ENCODE measurements at regions not wholly inside any gene's neighbourhood (a gene's known extent, or its start where the extent isn't known, plus 50 kb on each side); places are given as distances from the start of the nearest gene placed in this dataset.

DNA sequence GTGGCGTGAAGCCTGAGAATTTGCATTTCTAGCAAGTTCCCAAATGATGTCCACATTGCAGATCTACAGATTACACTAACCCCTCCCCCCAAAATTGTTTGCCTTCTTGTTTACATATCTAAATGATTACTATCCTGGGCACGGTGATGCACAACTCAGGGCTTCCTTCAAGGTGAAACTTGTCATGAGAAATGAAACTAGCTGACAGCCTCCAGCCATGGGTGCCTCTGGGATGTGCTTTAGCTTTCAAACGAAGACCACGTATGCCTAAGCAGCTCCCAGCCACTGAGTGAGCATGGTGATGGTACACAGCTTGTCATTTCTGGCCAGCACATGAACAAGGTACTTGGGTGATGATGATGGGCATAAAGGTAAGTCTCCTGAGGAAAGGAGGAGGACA, 464.8 kb upstream of the DDX18 start:
- no peaks in the 10 kb centered on the region for H3K9me3 ChIP-seq (ENCODE audit: insufficient read depth, low read length)
- no peaks in the 10 kb centered on the region for H4K20me1 ChIP-seq (ENCODE audit: low read depth, low read length)
- no peak overlapping the region for H3K4me2 ChIP-seq (ENCODE audit: low read depth, low read length, poor library complexity, severe bottlenecking)
- TF ChIP-seq CTCF (IDR thresholded peaks at IDR 0.05; ENCODE audit: insufficient read depth, low read length, poor library complexity, severe bottlenecking) (no peak), EZH2phosphoT487 (conservative IDR thresholded peaks at IDR 0.05; ENCODE audit: low read length) (no peak)
- no peaks in the 10 kb centered on the region for H3K27me3 ChIP-seq (ENCODE audit: low read length)
- H3K79me2 ChIP-seq (ENCODE audit: insufficient read depth, low read length) = no peaks in the 10 kb centered on the region
- no peaks in the 10 kb centered on the region for H3F3A ChIP-seq (ENCODE audit: insufficient read depth)
- no peaks in the 10 kb centered on the region for H3K9me2 ChIP-seq (replicated peaks; ENCODE audit: insufficient read depth, low read length)
- no peak overlapping the region for H3K27ac ChIP-seq (ENCODE audit: low read depth, low read length)
- no peak overlapping the region for H3K9ac ChIP-seq (ENCODE audit: low read length)
- H3K4me3 ChIP-seq (ENCODE audit: insufficient read depth, low read length, poor library complexity, severe bottlenecking) = no peak overlapping the region
- no peaks in the 10 kb centered on the region for H3K36me3 ChIP-seq (ENCODE audit: low read length)
- no peak overlapping the region for H2AFZ ChIP-seq (ENCODE audit: low read depth, low read length, severe bottlenecking)

DNA sequence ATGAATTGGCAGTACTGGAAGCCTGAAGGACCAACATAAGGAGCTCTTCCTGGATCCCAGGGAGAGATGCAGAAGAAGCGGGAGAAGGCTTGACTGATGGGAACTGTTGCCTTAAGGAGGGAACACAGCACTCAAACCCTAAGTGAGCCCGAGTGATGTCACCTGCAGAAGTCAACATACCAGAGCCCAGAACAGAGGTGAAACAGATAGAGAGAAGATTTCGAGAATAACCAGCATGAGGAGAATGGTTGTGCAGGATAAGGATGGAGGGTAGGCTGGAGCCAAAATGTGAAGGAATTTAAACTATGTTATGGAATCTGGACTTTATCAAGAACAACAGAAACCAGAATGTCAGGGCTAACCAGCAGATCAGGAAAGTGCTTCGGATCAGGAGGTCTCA, 463.1 kb upstream of the DDX18 start:
- Histone ChIP-seq H3K36me3 (ENCODE audit: low read length) (no peaks in the 10 kb centered on the region), H3F3A (ENCODE audit: insufficient read depth) (no peaks in the 10 kb centered on the region), H3K4me2 (ENCODE audit: low read depth, low read length, poor library complexity, severe bottlenecking) (no peak overlapping the region), H3K9me3 (ENCODE audit: insufficient read depth, low read length) (no peaks in the 10 kb centered on the region), H4K20me1 (ENCODE audit: low read depth, low read length) (no peaks in the 10 kb centered on the region), H3K27ac (ENCODE audit: low read depth, low read length) (no peak overlapping the region), H3K4me3 (ENCODE audit: insufficient read depth, low read length, poor library complexity, severe bottlenecking) (no peak overlapping the region), H3K27me3 (ENCODE audit: low read length) (no peaks in the 10 kb centered on the region), H3K9ac (ENCODE audit: low read length) (no peak overlapping the region), H2AFZ (ENCODE audit: low read depth, low read length, severe bottlenecking) (no peak overlapping the region), H3K9me2 (replicated peaks; ENCODE audit: insufficient read depth, low read length) (no peaks in the 10 kb centered on the region), H3K79me2 (ENCODE audit: insufficient read depth, low read length) (no peaks in the 10 kb centered on the region)
- TF ChIP-seq CTCF (IDR thresholded peaks at IDR 0.05; ENCODE audit: insufficient read depth, low read length, poor library complexity, severe bottlenecking) (no peak), EZH2phosphoT487 (conservative IDR thresholded peaks at IDR 0.05; ENCODE audit: low read length) (no peak)

- Histone ChIP-seq H3K27me3 (ENCODE audit: low read length) (no peaks in the 10 kb centered on the region), H3K27ac (ENCODE audit: low read depth, low read length) (no peak overlapping the region), H3K4me2 (ENCODE audit: low read depth, low read length, poor library complexity, severe bottlenecking) (no peak overlapping the region), H3K79me2 (ENCODE audit: insufficient read depth, low read length) (no peaks in the 10 kb centered on the region), H3K9me3 (ENCODE audit: insufficient read depth, low read length) (no peaks in the 10 kb centered on the region), H3K9me2 (replicated peaks; ENCODE audit: insufficient read depth, low read length) (no peaks in the 10 kb centered on the region), H3K4me3 (ENCODE audit: insufficient read depth, low read length, poor library complexity, severe bottlenecking) (no peak overlapping the region), H3K36me3 (ENCODE audit: low read length) (no peaks in the 10 kb centered on the region), H3F3A (ENCODE audit: insufficient read depth) (no peaks in the 10 kb centered on the region), H2AFZ (ENCODE audit: low read depth, low read length, severe bottlenecking) (no peak overlapping the region), H3K9ac (ENCODE audit: low read length) (no peak overlapping the region), H4K20me1 (ENCODE audit: low read depth, low read length) (no peaks in the 10 kb centered on the region)
- TF ChIP-seq EZH2phosphoT487 (conservative IDR thresholded peaks at IDR 0.05; ENCODE audit: low read length) (no peak), CTCF (IDR thresholded peaks at IDR 0.05; ENCODE audit: insufficient read depth, low read length, poor library complexity, severe bottlenecking) (no peak)
These were observed 455.1 kb upstream of the DDX18 start for GRCh38 chr2:117359266-117359914.
